HG03469 (cell line): ENCODE measurements at regions not wholly inside any gene's neighbourhood (a gene's known extent, or its start where the extent isn't known, plus 50 kb on each side); places are given as distances from the start of the nearest gene placed in this dataset.

Experiments
- ATAC-seq: cut with Tn5 transposase; IDR thresholded peaks from one replicate; pipeline ENCODE4 v1.9.1; 2021; ENCODE audit warnings: mild to moderate bottlenecking, moderate library complexity, moderate number of reproducible peaks; ENCODE audit not compliant: unreplicated experiment

GRCh38 chr16:62907562-62907961 is 871.3 kb upstream of the CDH8 start:
- no peak for ATAC-seq

GRCh38 chr16:62903961-62904502 is 867.8 kb upstream of the CDH8 start:
- no peak for ATAC-seq

- ATAC-seq: no peak
Measured at GRCh38 chr16:62899737-62900136, 863.5 kb upstream of the CDH8 start.

GRCh38 chr16:62889097-62889496 is 852.9 kb upstream of the CDH8 start:
- ATAC-seq: no peak

- no peak for ATAC-seq
Measured at GRCh38 chr16:62883509-62883908, 847.3 kb upstream of the CDH8 start.

- no peak for ATAC-seq
Measured at GRCh38 chr16:62882552-62883221, 846.4 kb upstream of the CDH8 start.

GRCh38 chr16:62876133-62876532 is 839.9 kb upstream of the CDH8 start:
- ATAC-seq: no peak

GRCh38 chr16:62872339-62872738 is 836.1 kb upstream of the CDH8 start:
- ATAC-seq: no peak

- no peak for ATAC-seq
Measured at GRCh38 chr16:62870554-62870953, 834.3 kb upstream of the CDH8 start.

GRCh38 chr16:62869837-62870236 is 833.6 kb upstream of the CDH8 start:
- no peak for ATAC-seq

GRCh38 chr16:62863139-62863538 is 826.9 kb upstream of the CDH8 start:
- no peak for ATAC-seq

GRCh38 chr16:62853887-62854286 is 817.6 kb upstream of the CDH8 start:
- no peak for ATAC-seq

GRCh38 chr16:62846399-62847057 is 810.3 kb upstream of the CDH8 start:
- ATAC-seq: no peak

GRCh38 chr16:62832214-62832613 is 796.0 kb upstream of the CDH8 start:
- ATAC-seq: no peak

- ATAC-seq: no peak
Measured at GRCh38 chr16:62831235-62831850, 795.1 kb upstream of the CDH8 start.

- ATAC-seq: no peak
Measured at GRCh38 chr16:62829607-62830006, 793.4 kb upstream of the CDH8 start.

- no peak for ATAC-seq
Measured at GRCh38 chr16:62829084-62829483, 792.8 kb upstream of the CDH8 start.

GRCh38 chr16:62821824-62822223 is 785.6 kb upstream of the CDH8 start:
- no peak for ATAC-seq

GRCh38 chr16:62816971-62817519 is 780.8 kb upstream of the CDH8 start:
- no peak for ATAC-seq

GRCh38 chr16:62814891-62815290 is 778.7 kb upstream of the CDH8 start:
- ATAC-seq: no peak

GRCh38 chr16:62805221-62805857 is 769.1 kb upstream of the CDH8 start:
- ATAC-seq: no peak
